ENCODE measurements at regions not wholly inside any gene's neighbourhood (a gene's known extent, or its start where the extent isn't known, plus 50 kb on each side); places are given as distances from the start of the nearest gene placed in this dataset.

DNA sequence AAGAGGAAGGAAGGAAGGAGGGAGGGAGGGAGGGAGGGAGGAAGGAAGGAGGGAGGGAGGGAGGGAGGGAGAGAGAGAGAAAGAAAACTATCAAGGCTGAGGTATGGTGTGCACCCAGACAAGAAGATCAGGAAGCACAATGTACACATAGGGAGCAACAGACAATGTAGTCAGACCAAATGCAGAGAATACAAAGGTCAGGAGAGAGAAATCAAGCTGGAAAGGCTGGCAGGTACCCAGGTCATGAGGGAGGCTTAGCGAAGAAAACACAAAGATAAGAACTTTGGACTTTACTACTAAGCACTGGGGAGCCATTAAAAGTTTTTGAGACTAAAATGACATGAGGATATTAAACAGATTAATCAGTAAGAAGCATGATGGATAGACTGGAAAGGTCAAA lies 176.0 kb upstream of the TMCO5A start:
- TF ChIP-seq, protein P1, sequence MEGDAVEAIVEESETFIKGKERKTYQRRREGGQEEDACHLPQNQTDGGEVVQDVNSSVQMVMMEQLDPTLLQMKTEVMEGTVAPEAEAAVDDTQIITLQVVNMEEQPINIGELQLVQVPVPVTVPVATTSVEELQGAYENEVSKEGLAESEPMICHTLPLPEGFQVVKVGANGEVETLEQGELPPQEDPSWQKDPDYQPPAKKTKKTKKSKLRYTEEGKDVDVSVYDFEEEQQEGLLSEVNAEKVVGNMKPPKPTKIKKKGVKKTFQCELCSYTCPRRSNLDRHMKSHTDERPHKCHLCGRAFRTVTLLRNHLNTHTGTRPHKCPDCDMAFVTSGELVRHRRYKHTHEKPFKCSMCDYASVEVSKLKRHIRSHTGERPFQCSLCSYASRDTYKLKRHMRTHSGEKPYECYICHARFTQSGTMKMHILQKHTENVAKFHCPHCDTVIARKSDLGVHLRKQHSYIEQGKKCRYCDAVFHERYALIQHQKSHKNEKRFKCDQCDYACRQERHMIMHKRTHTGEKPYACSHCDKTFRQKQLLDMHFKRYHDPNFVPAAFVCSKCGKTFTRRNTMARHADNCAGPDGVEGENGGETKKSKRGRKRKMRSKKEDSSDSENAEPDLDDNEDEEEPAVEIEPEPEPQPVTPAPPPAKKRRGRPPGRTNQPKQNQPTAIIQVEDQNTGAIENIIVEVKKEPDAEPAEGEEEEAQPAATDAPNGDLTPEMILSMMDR (IDR thresholded peaks at IDR 0.05): no peak
- TF ChIP-seq POLR2A (IDR thresholded peaks at IDR 0.05): no peak
